Right lobe of liver (tissue), 4 donors: ENCODE measurements at regions not wholly inside any gene's neighbourhood (a gene's known extent, or its start where the extent isn't known, plus 50 kb on each side); places are given as distances from the start of the nearest gene placed in this dataset.

Source experiments
- CTCF ChIP-seq, 4 donors: fragments of 200-600 bp in 3 of 4; fragments of 450-650 bp in 1 of 4; IDR thresholded peaks; one replicate each; pipeline versions ENCODE4 v1.5.1 to v1.8.0; 2016 to 2022; ENCODE audit warnings: antibody characterized with exemption in 4 of 4, mild to moderate bottlenecking in 2 of 4
- POLR2A ChIP-seq: fragments of 450-650 bp; IDR thresholded peaks from one replicate; pipeline ENCODE4 v1.6.1; 2017; ENCODE audit warnings: antibody characterized with exemption, mild to moderate bottlenecking
- donor health status: DM: no; HTN: no; CAD: no.
- donor health status: DM: no; HTN: no; CAD: no.
- donor health status: DM: no; HTN: yes; CAD: no.

DNA sequence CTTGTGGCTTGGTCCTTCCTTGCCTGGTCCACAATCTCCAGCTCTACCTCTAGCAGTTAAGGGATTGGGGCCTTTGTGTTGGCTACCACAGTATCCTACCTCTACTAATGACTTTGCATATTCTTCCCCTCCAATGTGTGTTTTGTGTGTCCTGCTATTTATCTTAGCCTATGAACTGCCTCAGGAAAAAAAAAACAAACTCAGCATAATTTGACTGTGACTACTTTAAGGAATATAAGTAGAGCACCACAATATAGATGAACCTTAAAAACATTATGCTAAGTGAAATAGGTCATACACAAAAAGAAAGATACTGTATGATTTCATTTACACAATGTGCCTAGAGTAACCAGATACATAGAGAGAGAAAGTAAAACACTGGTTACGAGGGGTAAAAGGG, 61.3 kb upstream of the PTPN13 start:
- TF ChIP-seq CTCF (IDR thresholded peaks at IDR 0.05), result no peak
- no peak for TF ChIP-seq POLR2A
